GM19395 (cell line): ENCODE measurements at regions not wholly inside any gene's neighbourhood (a gene's known extent, or its start where the extent isn't known, plus 50 kb on each side); places are given as distances from the start of the nearest gene placed in this dataset.

ENCODE experiments used
- ATAC-seq: cut with Tn5 transposase; IDR thresholded peaks from one replicate; pipeline ENCODE4 v1.9.1; 2021; ENCODE audit warnings: mild to moderate bottlenecking, moderate library complexity; ENCODE audit not compliant: unreplicated experiment

GRCh38 chr5:6910950-6911349, 197.7 kb downstream of the TENT4A start:
- no peak for ATAC-seq

- no peak for ATAC-seq
Observed at GRCh38 chr5:6914347-6914746, 201.1 kb downstream of the TENT4A start.

DNA sequence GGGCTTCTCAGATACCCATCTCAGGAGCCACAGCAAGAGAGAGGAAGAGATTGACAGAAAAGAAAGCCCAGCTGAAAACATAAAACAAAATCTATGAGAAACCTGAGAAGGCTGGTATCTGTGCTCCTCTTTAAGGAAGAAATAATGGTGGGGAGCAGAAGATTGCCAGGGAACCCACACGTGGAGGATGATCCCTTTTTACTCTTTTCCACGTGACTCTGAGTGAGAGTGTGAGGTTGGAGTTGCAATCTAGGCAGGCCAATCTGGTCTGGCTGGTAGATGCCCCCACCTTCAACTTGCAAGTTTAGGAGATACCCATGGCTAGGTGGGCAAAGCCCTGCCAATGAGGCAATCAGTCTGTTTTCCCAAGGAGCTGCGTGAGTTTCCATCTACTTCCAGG, 202.3 kb downstream of the TENT4A start:
- ATAC-seq = no peak

GRCh38 chr5:6918255-6918654, 205.0 kb downstream of the TENT4A start:
- ATAC-seq = no peak

GRCh38 chr5:6920628-6921256, 207.5 kb downstream of the TENT4A start:
- no peak for ATAC-seq

- no peak for ATAC-seq
Observed at GRCh38 chr5:6926491-6927038, 213.3 kb downstream of the TENT4A start.

GRCh38 chr5:6936031-6936430, 222.8 kb downstream of the TENT4A start:
- ATAC-seq = no peak

- ATAC-seq = no peak
Observed at GRCh38 chr5:6937677-6938076, 224.4 kb downstream of the TENT4A start.

GRCh38 chr5:6941631-6942030, 228.4 kb downstream of the TENT4A start:
- ATAC-seq = no peak

GRCh38 chr5:6943197-6944112, 230.2 kb downstream of the TENT4A start:
- no peak for ATAC-seq

- ATAC-seq = no peak
Observed at GRCh38 chr5:6948562-6948961, 235.3 kb downstream of the TENT4A start.

DNA sequence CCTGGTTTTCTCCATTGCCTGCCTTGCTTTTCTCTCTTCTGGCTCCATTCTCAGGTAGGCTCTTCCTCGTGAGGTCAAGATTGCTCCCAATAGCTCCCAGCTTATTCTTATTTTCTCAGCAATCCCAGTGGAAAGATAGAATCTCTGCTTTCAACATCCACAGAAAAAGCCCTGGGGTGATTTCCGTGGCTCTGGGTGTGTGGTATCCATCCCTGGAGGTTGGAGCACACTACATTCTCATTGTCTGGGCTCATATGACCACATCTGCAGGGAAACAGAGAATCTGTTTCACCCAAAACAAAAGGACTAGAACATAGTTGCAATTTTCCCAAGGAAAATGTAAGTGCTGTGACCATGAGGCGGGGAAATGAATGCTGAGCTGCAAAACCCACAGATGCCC, 236.0 kb downstream of the TENT4A start:
- ATAC-seq = no peak

DNA sequence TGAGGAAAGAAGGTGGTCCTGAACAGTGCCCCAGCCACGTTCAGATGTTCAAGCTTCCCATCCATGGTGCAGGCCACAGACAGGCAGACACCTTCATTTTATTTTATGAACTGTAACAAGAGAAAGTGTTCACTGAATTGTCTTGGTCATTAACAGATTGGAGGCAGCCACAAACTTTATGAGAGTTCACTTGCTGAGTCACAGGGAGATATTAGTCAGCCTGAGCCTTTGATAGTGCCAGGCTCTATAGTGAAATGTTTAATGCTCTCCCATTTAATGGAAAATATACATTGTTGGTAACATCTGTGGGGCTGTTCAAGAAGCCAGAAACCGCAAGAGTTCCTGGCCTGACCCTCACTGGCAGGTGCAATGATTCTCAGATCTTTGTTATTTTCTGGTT, 237.0 kb downstream of the TENT4A start:
- no peak for ATAC-seq

DNA sequence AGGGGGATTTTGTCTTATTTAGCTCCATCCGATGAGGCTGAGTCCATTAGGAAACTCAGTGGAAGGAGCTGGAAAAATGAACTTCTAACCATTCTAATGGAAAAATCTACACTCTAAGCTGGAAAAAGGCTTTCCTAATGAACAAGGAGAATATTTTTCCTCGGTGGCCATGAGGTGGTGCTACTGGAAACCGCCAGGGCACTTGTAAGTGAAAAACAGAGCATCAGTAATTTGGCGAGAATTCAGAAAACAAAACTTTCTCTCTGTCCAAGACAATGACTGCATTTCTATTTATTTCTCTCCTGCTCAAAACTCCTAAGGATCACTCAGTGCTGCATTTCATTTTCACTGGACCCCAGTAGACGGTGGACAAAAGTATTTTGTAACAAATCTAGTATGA, 237.6 kb downstream of the TENT4A start:
- no peak for ATAC-seq

DNA sequence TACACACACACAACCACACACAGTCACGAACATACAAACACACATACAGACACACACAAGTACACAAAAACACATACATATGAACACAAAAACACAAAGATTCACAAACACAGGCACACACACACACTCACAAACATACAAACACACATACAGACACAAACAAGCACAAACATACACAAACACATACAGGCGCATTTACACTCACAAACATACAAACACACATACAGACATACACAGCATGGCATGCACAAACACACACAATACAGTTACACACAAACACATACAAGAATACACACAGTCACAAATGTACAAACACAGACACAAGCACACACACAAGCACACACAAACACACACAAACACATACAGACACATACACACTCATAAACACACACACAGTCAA, 247.9 kb downstream of the TENT4A start:
- no peak for ATAC-seq

- no peak for ATAC-seq
Observed at GRCh38 chr5:6961837-6962635, 248.8 kb downstream of the TENT4A start.

- ATAC-seq = no peak
Observed at GRCh38 chr5:6976971-6977370, 263.7 kb downstream of the TENT4A start.

GRCh38 chr5:6979061-6979460, 265.8 kb downstream of the TENT4A start:
- no peak for ATAC-seq

GRCh38 chr5:6989230-6989629, 276.0 kb downstream of the TENT4A start:
- no peak for ATAC-seq

DNA sequence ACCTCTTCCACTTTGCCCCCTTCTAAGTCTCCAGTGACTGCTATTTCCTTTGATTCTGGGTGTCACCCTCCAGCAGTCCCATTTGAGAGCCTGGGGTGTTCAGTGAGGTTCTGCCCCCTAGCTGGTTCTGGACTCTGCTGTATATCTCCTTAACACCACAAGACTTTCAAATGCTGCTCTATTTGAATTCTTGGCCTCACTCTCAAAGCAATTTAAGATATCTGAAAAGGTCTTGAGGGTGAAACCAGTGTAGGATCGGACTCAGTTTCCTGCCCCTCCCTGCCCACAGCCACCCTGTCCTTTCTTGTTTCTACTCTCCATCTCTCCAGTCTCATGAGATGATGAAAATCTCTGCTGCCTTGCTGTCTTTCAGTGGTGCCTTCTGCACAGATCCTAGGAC, 280.9 kb downstream of the TENT4A start:
- ATAC-seq = no peak

DNA sequence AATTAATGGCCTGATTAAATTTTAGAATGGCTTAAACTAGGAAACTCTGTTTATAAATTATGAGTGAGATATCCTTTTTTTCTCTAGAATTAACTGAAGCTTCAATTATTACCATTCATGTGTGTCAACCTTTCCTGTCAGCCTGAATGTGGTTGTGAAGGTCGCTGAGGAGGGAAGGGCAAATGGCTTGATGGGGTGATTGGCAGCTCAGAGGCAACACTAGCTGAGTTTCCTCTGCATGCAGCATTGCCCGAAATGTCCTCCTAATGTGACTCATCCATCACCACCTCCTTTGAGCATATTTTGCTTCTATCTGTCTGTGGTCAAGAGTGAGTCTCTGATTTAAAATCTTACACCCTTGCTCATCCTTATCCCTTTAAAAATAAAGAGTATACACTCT, 281.9 kb downstream of the TENT4A start:
- no peak for ATAC-seq
